HG02678 (cell line): ENCODE measurements at regions not wholly inside any gene's neighbourhood (a gene's known extent, or its start where the extent isn't known, plus 50 kb on each side); places are given as distances from the start of the nearest gene placed in this dataset.

Experiments
- ATAC-seq: cut with Tn5 transposase; IDR thresholded peaks from one replicate; pipeline ENCODE4 v1.9.1; 2021; ENCODE audit warnings: mild to moderate bottlenecking, moderate library complexity; ENCODE audit not compliant: unreplicated experiment

DNA sequence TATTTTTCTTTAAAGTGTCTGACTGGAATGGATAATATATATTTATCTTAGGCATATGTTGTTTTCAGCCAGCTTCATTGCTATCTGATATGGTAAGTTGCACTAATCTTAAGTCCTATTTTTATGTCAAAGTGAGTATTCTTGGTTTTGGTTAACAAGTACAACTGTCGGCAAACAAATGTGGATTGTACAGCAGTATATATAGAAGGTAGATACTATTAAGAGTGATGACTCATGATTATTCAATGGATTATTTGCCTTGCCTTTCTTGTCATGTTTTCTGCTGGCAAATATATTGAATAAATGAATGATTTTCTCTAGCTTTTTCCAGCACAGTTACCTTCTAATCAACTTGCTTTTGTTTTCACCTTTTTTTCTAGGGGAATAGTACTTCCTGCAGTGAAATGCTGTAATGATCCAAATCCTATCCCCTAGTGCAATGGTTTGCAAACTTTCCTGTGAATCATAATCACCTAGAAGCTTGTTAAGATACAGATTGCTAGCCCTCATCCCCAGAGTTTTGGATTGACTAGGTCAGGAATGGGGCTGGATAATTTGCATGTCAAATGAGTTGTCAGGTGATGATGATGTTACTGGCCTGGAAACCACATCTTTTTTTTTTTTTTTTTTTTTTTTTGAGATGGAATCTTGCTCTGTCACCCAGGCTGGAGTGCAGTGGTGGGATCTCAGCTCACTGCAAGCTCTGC lies 60.8 kb upstream of the ARRDC3 start:
- no peak for ATAC-seq

DNA sequence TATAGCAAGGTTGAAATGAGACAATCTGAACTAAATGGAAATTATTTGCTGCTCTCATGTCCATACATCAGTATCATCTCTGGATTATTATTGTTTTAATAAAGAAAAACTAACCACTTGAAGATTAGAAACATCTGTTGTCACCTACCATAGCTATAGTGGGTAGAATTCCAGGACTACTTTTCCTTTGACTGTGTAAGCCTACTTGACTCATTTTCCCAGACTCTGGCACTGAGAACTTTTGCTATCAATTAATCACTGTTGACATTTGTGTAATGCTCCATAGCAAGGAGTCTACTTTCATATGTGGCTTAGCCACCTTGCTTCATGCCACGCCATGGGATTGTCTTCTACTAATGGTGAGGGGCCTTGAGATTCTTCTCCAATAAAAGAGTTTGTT lies 59.9 kb upstream of the ARRDC3 start:
- ATAC-seq, result no peak

DNA sequence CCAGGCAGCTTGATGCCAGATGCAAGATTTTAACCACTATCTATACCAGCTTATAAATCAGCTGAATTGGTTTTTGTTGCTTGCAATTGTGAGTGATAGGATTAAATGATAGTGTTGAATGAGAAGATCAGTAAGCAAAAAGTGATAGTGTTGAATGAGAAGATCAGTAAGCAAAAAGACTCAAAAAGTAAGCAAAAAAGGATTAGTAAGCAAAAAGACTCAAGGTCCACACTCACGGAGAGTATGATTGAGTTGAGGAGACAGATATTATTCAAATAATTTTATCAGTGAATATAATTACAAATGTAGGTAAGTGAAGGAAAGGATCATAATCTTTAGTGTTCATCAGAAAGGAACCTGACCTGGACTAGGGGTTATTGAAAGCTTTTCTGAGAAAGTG lies 58.0 kb upstream of the ARRDC3 start:
- ATAC-seq, result no peak

DNA sequence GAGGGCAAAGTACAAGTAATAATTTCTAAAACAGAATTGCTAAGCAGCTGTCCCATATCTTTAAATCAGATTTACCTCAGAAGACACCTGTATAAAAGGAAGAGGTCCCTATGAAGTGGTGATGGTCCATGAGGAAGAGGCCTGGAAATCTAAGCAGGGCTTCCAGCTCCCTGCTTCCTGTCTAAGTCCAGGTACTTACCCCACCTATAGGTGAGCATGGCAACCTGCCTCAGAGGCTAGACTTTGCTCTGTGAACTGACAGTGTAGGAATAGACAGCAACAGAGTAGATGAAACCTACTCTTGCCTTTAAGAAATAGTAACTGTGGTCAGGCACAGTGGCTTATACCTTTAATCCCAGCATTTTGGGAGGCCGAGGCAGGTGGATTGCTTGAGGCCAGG lies 55.8 kb upstream of the ARRDC3 start:
- no peak for ATAC-seq

DNA sequence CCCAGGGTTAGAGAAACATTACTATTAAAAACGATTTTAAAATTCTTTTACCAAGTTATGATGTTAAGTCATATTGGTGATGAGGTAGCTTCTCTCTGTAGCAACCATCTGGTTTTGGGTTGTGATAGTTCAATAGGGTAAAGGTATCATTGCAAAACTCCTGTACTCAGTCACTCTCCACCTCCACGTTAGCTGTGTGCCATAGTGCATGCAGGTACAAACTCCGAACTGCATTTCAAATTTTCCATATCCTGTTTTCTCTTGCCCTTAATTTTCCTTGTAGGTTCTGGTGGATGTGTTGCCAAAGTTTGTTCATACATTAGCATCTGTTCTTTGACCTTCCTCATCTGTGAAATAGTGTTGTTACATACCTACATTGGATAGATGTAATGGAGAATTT lies 53.1 kb upstream of the ARRDC3 start:
- no peak for ATAC-seq

DNA sequence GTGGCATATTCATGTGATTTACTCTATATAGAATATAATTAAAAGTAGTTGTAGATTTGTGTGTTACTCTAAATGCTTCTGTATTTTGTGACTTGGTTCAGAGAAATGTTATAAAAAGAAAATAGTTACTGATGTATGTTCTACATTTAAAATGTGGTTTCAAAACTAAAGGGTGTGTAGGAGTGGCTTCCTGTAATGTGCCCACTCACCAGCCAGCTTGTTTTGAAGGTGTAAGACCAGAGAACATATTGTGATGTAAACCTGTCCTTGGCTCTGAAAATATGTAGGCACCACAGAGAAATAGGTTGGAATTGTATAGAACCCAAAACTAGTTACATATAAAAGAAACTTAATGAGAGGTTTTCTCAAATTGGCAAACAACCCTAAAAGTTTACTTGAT lies 51.2 kb upstream of the ARRDC3 start:
- ATAC-seq, result peak; percentile 62

DNA sequence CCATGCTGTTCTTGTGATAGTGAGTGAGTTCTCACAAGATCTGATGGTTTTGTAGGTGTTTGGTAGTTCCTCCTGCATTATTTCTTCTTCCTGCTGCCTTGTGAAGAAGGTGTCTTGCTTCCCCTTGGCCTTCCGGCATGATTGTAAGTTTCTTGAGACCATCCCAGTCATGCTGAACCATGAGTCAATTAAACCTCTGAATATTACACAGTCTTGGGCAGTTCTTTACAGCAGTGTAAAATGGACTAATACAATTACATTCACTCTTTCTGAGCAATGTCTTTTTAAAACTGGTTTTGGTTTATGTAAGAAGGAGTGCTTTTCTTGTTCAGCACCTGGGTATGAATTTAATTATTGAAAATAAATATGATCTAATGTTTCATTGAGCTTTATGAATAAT lies 50.7 kb upstream of the ARRDC3 start:
- ATAC-seq, result no peak
